GM04504 (cell line): ENCODE measurements at regions not wholly inside any gene's neighbourhood (a gene's known extent, or its start where the extent isn't known, plus 50 kb on each side); places are given as distances from the start of the nearest gene placed in this dataset.

ENCODE experiments used
- DNase-seq: peaks from one replicate; pipeline ENCODE4 v3.0.0-alpha.2; 2012; ENCODE audit warnings: low read depth

DNA sequence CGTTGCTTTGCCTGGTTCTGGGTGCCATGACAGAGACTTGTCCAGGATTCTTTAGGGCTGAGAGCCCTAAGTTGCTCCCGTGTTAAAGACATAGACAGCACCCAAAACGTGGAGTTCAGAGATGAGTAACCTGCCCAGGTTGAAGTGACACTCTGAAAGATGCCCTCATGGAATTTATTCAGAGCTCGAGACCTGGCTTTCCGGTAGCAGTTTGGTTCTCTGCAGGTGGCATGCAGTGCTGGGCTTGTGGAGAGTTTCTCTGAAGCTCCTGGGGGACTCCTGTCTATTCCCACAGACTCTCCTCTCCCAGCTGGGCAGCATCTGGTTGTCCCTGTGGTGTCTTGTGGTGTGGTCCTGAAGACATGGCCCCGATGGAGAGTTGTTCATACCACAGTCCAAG, 241.0 kb downstream of the RHOU start:
- no peak for DNase-seq

DNA sequence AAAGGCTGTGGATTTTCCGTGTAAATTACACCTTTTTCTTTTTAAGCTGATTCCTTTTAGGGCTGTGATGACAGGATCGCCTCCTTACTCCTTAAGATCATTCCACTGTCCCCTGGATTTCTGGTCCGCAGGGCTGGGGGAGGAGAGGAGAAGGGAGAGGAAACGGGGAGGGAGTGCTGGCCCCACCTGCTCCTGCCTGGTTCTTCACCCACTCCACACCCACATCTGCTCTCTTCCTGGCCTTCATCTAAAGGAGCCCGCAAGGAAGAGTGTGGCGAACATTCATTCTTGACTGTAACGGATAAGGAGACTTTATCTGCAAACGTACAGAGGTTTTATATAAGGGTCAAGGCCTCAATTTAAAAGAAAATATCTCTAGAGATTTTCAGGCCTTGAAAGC, 242.0 kb downstream of the RHOU start:
- DNase-seq = no peak

DNA sequence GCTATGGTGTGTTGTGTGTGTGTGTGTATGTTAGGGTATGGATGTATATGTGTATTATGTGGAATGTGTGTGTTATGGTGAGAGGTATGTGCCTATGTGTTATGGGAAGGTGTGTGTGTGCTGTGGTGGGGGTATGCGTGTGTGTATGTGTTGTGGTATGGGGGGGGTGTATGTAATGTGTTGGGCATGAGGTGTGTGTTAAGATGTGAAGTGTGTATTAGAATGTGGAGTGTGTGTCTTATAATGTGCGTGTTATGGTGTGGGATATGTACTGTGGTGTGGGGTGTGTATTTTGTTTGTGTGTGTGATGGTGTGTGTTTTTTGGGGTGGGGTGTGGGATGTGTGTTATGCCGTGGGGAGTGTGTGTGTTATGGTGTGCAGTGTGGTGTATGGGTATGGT, 242.5 kb downstream of the RHOU start:
- no peak for DNase-seq

- DNase-seq = no peak
Observed at GRCh38 chr1:228978484-228979324, 243.4 kb downstream of the RHOU start.

DNA sequence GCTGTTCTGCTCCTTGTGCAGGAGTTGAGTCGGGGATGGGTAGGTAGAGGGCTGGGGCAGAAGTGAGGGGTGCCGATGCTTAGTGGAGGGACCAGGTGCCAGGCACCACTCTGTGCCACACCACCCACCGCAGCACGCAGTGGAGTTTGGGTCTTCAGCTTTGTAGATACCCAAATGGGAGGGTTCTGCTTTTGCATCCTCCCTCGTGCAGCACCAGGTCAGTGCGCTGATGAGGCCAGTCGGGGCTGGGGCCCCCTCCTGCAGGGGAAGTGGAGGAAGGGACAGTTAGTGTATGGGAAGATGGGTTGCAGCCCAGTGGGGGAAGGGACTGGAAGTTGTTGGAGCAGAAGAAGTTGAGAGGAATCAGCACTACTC, 244.0 kb downstream of the RHOU start:
- no peak for DNase-seq

GRCh38 chr1:228979774-228980173, 244.5 kb downstream of the RHOU start:
- DNase-seq = no peak

DNA sequence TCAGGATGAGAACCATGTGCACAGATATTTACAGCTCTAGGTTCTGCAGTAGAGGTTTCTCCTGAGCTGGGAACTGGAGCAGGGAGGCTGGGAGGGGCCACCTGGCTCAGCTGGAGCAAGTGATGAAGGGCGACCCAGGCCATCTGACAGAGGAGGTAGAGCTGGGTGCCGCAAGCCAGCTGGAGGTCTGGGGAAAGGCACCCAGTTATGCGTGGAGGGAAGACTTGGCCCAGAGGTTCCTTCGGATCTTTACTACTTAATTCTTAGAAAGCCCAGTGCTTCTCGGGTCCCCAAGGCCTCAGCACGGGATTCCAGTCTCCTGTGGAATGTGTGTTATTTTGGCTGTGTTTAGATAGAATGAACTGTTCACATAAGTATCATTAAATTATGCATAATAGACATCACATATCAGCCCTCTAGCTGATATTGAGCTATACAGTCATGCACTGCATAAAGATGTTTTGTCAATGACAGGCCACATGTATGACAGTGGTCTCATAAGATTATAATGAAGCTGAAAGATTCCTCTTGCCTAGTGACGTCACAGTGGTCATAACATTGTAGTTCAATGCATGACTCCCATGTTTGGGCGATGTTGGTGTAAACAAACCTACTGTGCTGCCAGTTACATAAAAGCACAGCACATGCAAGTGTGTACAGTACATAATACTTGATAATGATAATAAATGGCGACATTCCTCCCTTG, 245.1 kb downstream of the RHOU start:
- DNase-seq = no peak

- no peak for DNase-seq
Observed at GRCh38 chr1:228982637-228983036, 247.4 kb downstream of the RHOU start.

GRCh38 chr1:228983231-228983660, 248.0 kb downstream of the RHOU start:
- DNase-seq = no peak

DNA sequence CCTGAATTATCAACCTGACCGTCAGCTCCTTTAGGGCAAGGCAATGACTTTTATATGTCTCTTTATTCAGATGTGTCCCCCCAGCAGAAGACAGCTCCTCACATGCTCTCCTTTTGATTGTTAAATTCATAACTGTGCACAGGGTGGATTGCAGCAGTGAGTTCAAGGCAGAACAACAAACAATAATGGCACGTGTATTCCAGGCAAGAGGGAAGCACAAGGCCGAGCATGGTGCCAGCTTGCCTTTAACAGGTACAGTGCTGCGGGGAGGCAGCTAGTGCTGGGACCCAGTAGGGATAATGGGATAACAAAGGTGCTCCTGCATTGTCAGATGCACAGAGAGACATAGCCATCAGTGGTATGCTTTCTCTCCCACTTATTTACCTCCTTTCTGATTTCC, 248.4 kb downstream of the RHOU start:
- DNase-seq = no peak

- no peak for DNase-seq
Observed at GRCh38 chr1:228984107-228984506, 248.8 kb downstream of the RHOU start.

GRCh38 chr1:228984646-228985631, 249.7 kb downstream of the RHOU start:
- no peak for DNase-seq

DNA sequence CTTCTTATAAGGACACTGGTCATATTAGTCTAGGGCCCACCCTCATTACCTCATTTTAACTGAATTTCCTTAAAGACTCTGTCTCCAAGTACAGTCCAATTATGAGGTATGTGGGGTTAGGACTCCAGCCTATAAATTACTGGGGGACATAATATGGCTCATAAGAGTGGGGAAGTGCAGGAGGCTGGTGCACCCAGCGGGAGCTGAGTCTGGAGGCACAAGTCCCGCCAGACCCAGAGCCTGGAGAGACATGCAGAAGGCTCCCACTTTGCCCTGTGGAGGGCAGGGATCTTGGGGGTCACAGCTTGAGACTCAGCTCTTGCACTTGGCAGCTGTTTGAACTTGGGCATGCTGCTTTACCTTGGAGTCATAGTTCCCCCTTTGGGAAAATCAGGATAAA, 250.4 kb downstream of the RHOU start:
- no peak for DNase-seq

DNA sequence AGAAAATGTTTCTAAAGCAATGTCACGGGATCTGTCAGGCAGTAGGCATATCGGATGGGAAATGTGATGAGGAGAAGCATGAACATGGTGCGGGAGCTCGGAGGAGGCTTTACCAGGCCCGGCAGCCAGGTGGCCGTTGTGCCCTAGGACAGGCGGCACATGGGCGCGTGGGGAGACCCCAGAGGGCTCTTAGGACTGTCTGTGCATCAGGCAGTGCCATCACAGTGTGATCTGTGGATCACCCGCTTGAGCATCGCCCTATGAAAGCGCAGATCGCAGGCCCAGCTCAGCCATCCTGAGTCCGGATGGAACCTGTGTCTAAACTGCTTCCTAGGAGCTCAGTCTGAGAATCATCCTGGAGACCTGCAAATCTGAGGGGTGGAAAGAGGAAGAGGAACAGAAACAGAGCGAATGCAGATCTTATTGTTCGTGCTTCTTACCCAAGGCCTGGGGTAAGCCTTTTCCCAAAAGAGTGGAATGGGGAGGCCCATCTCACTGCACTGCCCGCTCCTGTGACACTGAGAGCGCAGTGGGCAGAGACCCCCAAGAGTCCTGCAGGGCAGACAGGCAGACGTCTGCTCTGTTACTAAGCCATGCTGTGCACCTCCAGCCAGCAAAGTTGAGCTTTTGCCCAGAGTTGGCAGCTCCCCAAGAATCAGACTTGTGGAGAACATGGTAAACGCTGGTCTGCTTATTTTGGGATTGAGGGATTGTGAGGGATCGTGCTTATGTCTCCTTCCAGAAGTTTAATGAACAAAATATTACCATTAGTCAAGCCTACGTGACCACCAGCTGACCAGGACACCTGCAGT, 251.0 kb downstream of the RHOU start:
- no peak for DNase-seq

DNA sequence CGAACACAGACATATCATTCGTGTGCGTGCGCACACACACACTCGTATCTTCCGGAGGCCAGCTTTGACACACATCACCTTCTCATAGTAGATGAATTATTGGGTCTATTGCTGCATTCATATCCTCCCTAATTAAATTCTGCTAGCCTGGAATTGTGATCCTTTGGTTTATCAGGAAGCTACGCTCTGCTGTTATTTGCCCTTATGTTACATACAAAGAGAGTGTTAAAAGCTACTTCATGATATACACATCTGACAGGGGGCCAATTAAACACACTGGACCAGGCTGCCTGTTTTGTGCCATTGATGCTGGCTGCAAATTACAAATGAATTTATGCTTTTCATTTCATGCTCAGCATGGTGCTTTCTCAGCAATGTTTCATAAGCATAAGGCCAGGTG, 252.0 kb downstream of the RHOU start:
- no peak for DNase-seq

GRCh38 chr1:228987736-228988506, 252.6 kb downstream of the RHOU start:
- DNase-seq = no peak

- DNase-seq = no peak
Observed at GRCh38 chr1:228988664-228989063, 253.4 kb downstream of the RHOU start.

GRCh38 chr1:228989176-228989575, 253.9 kb downstream of the RHOU start:
- DNase-seq = no peak

- no peak for DNase-seq
Observed at GRCh38 chr1:228989676-228989991, 254.4 kb downstream of the RHOU start.

- no peak for DNase-seq
Observed at GRCh38 chr1:228989992-228990827, 254.9 kb downstream of the RHOU start.
